Nephron progenitor cell (in vitro differentiated cells): ENCODE measurements at regions not wholly inside any gene's neighbourhood (a gene's known extent, or its start where the extent isn't known, plus 50 kb on each side); places are given as distances from the start of the nearest gene placed in this dataset.

Source experiments
- DNase-seq: peaks from one replicate; pipeline ENCODE4 v3.0.0; 2021
- H3K27ac Mint-ChIP-seq: 2 replicates; pipeline ENCODE4 v1.8.0; 2021; ENCODE audit warnings: mild to moderate bottlenecking, moderate library complexity, mixed read lengths
- H3K27me3 Mint-ChIP-seq: 2 replicates; pipeline ENCODE4 v1.8.0; 2021; ENCODE audit warnings: mild to moderate bottlenecking, low read depth, mixed read lengths; ENCODE audit not compliant: poor library complexity
- H3K36me3 Mint-ChIP-seq: 2 replicates; pipeline ENCODE4 v1.8.0; 2021; ENCODE audit warnings: low read depth, mixed read lengths
- H3K4me1 Mint-ChIP-seq: 2 replicates; pipeline ENCODE4 v1.8.0; 2021; ENCODE audit warnings: mixed read lengths
- H3K4me3 Mint-ChIP-seq: 2 replicates; pipeline ENCODE4 v1.8.0; 2021; ENCODE audit warnings: mild to moderate bottlenecking, moderate library complexity, mixed read lengths
- H3K9me3 Mint-ChIP-seq: 2 replicates; pipeline ENCODE4 v1.8.0; 2021; ENCODE audit warnings: mild to moderate bottlenecking, moderate library complexity, mixed read lengths
- TF ChIP-seq, protein P1 (sequence below): fragments of 200-600 bp; sonication (generic); IDR thresholded peaks from 2 replicates; pipeline ENCODE4 v1.5.0; 2021; ENCODE audit warnings: antibody characterized with exemption

DNA sequence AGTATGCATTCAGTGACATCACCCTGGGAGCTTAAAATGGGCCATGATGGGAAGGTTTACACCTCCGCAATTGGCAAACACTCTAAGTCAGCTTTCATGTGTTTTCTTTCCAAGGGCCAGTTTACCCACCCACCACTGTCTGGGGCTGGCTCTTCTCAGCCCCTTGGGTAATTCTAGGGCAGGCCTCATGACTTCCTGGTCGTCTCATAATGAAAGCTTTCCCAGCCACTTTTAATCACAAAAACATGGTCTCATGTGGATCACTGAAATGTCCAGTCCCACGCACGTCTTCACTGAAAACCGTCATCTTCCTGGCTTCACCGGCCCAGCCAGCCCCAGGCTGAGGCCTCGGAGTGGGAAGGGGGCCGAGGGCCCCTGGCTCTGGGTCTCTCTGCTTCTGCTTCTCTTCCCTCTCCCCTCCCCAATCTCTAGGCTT is 58.5 kb upstream of the ANO1 start:
- H3K36me3 Mint-ChIP-seq = no peaks in the 10 kb centered on the region
- H3K27ac Mint-ChIP-seq = no peak overlapping the region
- H3K9me3 Mint-ChIP-seq = peaks cover 15% of the 10 kb centered on the region
- DNase-seq = no peak
- TF ChIP-seq, protein P1, sequence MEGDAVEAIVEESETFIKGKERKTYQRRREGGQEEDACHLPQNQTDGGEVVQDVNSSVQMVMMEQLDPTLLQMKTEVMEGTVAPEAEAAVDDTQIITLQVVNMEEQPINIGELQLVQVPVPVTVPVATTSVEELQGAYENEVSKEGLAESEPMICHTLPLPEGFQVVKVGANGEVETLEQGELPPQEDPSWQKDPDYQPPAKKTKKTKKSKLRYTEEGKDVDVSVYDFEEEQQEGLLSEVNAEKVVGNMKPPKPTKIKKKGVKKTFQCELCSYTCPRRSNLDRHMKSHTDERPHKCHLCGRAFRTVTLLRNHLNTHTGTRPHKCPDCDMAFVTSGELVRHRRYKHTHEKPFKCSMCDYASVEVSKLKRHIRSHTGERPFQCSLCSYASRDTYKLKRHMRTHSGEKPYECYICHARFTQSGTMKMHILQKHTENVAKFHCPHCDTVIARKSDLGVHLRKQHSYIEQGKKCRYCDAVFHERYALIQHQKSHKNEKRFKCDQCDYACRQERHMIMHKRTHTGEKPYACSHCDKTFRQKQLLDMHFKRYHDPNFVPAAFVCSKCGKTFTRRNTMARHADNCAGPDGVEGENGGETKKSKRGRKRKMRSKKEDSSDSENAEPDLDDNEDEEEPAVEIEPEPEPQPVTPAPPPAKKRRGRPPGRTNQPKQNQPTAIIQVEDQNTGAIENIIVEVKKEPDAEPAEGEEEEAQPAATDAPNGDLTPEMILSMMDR = no peak
- peaks cover 34% of the 10 kb centered on the region for H3K4me1 Mint-ChIP-seq
- H3K4me3 Mint-ChIP-seq = no peak overlapping the region
- peaks cover 36% of the 10 kb centered on the region for H3K27me3 Mint-ChIP-seq

- TF ChIP-seq, protein P1 = no peak
- Mint-ChIP-seq H3K9me3 (peaks cover 15% of the 10 kb centered on the region), H3K36me3 (no peaks in the 10 kb centered on the region), H3K4me1 (peaks cover 34% of the 10 kb centered on the region), H3K27ac (no peak overlapping the region), H3K4me3 (no peak overlapping the region), H3K27me3 (peaks cover 33% of the 10 kb centered on the region)
- no peak for DNase-seq
These were observed 57.5 kb upstream of the ANO1 start for GRCh38 chr11:70020336-70021214.

- DNase-seq = no peak
- TF ChIP-seq, protein P1 = no peak
- peaks cover 29% of the 10 kb centered on the region for H3K4me1 Mint-ChIP-seq
- peaks cover 15% of the 10 kb centered on the region for H3K9me3 Mint-ChIP-seq
- no peak overlapping the region for H3K4me3 Mint-ChIP-seq
- no peaks in the 10 kb centered on the region for H3K36me3 Mint-ChIP-seq
- H3K27me3 Mint-ChIP-seq = peaks cover 32% of the 10 kb centered on the region
- H3K27ac Mint-ChIP-seq = no peak overlapping the region
These were observed 56.5 kb upstream of the ANO1 start for GRCh38 chr11:70021586-70021985.

DNA sequence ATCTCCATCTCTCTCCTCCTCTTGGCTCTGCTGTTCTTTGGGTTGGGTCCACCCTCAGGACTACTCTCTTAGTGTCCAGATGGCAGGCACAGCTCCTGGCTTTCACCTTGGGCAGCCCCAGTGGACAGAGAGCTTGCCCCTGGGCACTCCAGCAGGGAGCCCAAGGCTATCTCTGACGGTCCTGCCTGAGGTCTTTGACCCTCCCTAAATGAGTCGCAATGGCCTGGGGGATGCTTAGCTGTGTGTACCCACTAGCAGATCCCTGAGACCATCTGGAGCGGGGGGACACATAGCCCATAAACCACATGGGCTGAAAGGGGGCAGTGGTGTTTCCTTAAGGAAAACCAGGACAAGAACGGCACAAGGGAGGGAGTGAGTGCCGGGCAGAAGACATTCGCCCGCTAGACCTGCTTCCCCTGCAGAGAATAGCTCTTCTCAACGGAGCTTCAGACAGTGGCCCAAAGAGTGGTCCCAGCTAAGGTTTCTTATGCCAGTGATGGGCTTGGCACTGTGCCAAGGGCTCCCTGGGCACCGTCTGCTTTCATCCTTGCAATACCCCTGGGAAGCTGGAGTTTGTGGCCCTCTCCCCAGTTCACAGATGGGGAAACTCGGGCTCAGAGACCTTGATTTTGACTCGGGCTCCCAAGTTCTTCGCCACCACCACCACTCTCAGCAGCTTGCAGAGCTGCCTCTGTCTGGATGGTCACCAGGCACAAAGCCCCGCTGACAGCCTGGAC is 53.9 kb upstream of the ANO1 start:
- no peak for DNase-seq
- no peak overlapping the region for H3K27ac Mint-ChIP-seq
- H3K4me1 Mint-ChIP-seq = peaks cover 41% of the 10 kb centered on the region
- no peaks in the 10 kb centered on the region for H3K36me3 Mint-ChIP-seq
- H3K9me3 Mint-ChIP-seq = peaks cover 15% of the 10 kb centered on the region
- H3K27me3 Mint-ChIP-seq = peaks cover 21% of the 10 kb centered on the region
- TF ChIP-seq, protein P1 = no peak
- H3K4me3 Mint-ChIP-seq = no peak overlapping the region

DNA sequence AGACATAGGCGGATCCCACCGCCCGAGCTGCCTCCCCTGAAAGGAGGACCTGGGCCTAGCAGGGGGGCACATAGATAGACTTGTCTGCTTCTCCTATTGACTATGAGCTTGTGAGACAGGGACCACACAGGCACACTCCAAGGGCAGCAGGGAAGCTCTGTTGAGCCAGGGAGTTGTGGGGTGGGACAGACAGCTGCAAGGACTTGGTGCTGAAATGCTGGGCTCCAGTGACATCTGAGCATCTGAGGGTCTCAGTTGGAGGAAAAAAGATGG is 53.4 kb upstream of the ANO1 start:
- no peak for DNase-seq
- Mint-ChIP-seq H3K27me3 (peaks cover 26% of the 10 kb centered on the region), H3K9me3 (peaks cover 15% of the 10 kb centered on the region), H3K4me3 (no peak overlapping the region), H3K36me3 (no peaks in the 10 kb centered on the region), H3K27ac (no peak overlapping the region), H3K4me1 (peaks cover 44% of the 10 kb centered on the region)
- TF ChIP-seq, protein P1 = no peak
